ENCODE measurements at regions not wholly inside any gene's neighbourhood (a gene's known extent, or its start where the extent isn't known, plus 50 kb on each side); places are given as distances from the start of the nearest gene placed in this dataset.

DNA sequence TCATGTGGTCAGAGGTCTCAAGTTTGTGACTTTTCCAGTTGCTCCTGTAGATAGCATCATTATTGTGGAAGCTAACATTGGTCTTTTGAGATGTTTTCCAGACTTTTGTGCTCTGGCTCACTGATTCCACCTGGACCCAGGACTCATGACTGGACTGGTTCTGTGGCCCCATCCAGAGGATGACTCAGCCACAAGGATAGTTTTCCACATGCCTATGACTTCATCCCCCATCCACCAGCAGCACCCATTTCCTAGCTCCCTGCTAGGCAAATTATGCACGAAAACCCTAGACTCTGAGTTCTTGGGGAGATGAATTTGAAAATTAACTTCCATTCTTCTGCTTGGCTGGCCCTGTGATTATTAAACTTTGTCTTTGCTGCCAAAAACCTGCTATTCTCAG lies 949.3 kb downstream of the MRPL39 start:
- TF ChIP-seq POLR2A (IDR thresholded peaks at IDR 0.05) (no peak), CTCF (IDR thresholded peaks at IDR 0.05) (no peak)
